ENCODE measurements at regions not wholly inside any gene's neighbourhood (a gene's known extent, or its start where the extent isn't known, plus 50 kb on each side); places are given as distances from the start of the nearest gene placed in this dataset.

DNA sequence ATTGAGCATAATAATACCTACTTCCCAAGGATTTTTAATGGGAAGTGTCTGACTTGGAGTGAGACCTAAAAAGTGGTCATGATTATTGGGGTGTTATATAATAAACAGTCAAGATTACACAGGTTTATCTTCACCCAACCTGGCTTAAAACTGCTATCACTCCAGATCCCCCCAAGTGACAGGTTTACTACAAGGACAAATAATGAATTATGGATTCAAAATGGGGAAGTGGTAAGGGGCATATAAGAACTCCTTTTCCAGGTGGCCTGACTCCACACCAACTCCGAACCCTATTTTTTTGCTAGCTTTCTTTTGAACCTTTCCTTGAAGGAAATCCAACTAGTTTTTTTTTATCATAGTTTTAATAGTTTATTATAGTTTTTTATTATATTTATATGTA lies 663.0 kb upstream of the FANCL start:
- TF ChIP-seq, protein P1, sequence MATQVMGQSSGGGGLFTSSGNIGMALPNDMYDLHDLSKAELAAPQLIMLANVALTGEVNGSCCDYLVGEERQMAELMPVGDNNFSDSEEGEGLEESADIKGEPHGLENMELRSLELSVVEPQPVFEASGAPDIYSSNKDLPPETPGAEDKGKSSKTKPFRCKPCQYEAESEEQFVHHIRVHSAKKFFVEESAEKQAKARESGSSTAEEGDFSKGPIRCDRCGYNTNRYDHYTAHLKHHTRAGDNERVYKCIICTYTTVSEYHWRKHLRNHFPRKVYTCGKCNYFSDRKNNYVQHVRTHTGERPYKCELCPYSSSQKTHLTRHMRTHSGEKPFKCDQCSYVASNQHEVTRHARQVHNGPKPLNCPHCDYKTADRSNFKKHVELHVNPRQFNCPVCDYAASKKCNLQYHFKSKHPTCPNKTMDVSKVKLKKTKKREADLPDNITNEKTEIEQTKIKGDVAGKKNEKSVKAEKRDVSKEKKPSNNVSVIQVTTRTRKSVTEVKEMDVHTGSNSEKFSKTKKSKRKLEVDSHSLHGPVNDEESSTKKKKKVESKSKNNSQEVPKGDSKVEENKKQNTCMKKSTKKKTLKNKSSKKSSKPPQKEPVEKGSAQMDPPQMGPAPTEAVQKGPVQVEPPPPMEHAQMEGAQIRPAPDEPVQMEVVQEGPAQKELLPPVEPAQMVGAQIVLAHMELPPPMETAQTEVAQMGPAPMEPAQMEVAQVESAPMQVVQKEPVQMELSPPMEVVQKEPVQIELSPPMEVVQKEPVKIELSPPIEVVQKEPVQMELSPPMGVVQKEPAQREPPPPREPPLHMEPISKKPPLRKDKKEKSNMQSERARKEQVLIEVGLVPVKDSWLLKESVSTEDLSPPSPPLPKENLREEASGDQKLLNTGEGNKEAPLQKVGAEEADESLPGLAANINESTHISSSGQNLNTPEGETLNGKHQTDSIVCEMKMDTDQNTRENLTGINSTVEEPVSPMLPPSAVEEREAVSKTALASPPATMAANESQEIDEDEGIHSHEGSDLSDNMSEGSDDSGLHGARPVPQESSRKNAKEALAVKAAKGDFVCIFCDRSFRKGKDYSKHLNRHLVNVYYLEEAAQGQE (IDR thresholded peaks at IDR 0.05; ENCODE audit: insufficient replicate concordance, low read depth): no peak
- TF ChIP-seq CTCF (IDR thresholded peaks at IDR 0.05; ENCODE audit: insufficient read depth, low read length) (no peak), POLR2AphosphoS5 (IDR thresholded peaks at IDR 0.05; ENCODE audit: low read depth) (no peak), SPI1 (IDR thresholded peaks at IDR 0.05; ENCODE audit: borderline replicate concordance, low read depth) (peak; percentile 3; the same call in 1 of the 2 replicates)

Measured in HL-60 (cell line).